ENCODE measurements at regions not wholly inside any gene's neighbourhood (a gene's known extent, or its start where the extent isn't known, plus 50 kb on each side); places are given as distances from the start of the nearest gene placed in this dataset.

DNA sequence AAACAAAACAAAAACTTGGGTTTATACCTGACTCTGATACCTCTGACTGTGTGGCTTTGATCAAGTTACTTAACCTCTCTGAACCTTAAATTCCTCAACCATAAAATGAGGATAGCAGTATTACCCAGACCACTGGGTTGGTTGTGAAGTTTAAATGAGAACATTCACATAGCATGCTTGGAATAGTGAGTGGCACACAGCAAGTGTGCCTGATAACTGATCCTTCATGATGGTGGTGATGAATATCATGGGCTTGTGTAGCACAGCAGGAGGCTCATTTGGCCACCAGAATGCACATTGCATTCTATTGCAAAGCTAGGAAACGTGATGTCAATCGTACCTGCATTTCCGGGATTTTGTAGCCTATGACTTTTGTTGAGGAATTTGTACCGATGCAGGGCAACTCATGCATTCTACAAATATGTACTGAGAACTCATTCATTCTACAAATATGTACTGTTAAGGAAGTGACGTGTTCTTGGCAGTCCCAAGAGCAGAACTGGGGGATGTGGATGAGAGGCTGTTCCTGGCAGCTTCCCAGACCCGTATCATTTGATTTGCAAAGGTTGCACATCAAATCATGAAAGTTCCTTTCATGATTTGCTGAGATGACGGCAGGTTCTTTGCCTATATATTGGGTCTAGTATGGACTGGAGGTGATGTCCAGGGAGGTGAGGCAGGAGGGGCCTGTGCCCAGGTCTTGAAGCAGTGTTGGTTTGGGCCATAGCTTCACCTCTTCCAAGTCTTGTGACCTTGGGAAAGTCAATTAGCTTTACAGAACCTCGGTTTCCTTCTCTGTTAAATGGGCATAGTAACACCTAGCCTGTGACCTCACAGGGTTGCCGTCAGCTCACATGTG is 94.6 kb upstream of the SMNDC1 start:
- TF ChIP-seq POLR2A (IDR thresholded peaks at IDR 0.05), result no peak
- TF ChIP-seq, protein P1, sequence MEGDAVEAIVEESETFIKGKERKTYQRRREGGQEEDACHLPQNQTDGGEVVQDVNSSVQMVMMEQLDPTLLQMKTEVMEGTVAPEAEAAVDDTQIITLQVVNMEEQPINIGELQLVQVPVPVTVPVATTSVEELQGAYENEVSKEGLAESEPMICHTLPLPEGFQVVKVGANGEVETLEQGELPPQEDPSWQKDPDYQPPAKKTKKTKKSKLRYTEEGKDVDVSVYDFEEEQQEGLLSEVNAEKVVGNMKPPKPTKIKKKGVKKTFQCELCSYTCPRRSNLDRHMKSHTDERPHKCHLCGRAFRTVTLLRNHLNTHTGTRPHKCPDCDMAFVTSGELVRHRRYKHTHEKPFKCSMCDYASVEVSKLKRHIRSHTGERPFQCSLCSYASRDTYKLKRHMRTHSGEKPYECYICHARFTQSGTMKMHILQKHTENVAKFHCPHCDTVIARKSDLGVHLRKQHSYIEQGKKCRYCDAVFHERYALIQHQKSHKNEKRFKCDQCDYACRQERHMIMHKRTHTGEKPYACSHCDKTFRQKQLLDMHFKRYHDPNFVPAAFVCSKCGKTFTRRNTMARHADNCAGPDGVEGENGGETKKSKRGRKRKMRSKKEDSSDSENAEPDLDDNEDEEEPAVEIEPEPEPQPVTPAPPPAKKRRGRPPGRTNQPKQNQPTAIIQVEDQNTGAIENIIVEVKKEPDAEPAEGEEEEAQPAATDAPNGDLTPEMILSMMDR (IDR thresholded peaks at IDR 0.05), result no peak
